Hippocampal formation (tissue), 2 donors: ENCODE measurements at regions not wholly inside any gene's neighbourhood (a gene's known extent, or its start where the extent isn't known, plus 50 kb on each side); places are given as distances from the start of the nearest gene placed in this dataset.
"Not testable (repeated sequence)": the region's sequence is repeated elsewhere in the genome, so short reads cannot be mapped to it uniquely, and the experiment has no call there.

ENCODE experiments used
- DNase-seq, 2 donors: peaks; one replicate each; lab custom pipeline; 2025; lab: John Stamatoyannopoulos, UW

DNA sequence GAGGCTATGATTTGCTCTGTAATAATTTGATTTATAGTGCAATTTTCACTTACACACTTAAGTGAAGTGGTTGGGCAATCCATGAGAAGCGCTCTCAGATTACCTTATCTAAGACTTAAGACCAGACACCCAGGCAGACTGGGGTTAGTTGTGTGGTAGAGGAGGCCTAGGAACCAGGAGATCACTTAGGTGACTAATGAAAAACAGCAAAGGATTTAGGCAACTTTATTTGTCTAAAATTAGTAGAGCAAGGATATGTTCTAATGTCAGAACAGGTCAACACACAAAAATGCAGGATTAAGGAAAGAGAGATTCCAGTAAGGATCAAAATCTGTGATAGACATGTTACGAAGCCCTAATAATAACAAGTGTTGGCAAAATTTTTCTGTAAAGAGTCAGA, 913.8 kb downstream of the TLE1 start:
- DNase-seq, result no peak

DNA sequence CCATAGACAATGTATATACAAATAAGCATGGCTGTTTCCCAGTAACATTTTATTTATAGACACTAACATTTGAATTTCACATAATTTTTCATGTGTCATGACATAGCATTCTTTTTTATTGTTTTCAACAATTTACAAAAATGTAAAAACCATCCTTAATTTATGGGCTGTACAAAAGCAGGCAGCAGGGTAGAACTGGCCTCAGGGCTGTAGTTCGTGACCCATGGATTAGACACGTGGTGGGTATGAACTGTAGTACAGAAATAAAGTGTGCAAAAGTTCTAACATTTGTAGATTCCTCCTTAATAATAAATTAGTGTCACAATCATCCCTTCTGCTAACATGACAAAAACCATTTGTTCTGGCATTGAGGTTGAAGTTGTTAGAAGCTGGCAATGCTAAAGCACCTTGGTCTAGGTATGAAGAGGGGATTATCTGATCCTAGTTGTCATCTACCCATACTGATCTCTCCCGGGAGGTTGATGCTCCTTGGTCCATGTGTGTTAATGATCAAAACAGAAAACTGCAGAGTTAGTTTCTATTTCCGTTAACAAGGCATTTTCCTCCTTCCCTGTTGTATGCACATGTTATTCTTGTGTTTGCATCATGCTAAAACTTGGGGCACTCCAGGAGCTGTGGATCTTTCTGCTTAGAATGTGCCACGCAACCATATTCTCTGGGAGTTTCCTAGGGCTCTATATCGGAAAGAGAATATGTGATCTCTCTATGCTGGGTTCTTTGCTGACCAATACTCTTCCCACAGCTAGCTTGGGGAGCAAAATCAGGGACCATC, 917.6 kb downstream of the TLE1 start:
- DNase-seq, result no peak

DNA sequence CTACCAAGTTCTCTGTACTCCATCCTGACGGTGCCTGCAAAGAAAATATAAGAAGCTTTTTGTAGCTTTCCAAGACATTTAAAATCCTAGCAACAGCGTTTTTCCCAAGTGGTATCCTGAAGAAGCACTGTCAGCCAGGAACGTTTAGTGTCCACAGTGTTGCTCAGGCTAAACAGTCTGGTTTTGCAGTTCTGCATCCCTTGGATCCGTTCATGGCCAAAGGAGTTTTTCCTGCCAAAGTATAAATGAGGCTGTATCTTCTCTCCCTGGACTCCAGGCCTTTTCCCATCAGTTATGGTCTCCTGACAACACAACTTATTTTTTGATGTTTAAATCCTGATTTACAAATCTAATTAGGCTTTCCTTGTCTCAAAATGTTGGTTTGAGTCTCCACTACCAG, 925.8 kb downstream of the TLE1 start:
- no peak for DNase-seq

DNA sequence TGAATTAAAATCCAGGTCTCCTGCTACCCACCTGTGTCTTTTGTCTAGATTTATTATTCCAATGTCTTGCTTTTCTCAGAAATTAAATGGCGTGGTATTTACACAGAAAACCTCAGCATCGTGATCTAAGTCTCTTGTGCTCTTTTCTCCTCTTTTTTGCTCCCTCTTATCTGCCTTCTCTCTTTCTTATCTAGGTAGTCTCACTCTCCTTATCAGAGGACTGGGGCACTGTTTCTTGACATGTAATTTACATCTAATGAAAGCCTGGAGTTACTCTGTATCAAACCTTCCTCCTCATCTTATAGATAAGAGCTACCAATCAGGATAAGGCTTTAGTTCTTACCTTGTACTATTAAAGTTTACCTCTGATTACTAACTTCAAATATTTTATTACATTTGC, 933.8 kb downstream of the TLE1 start:
- no peak for DNase-seq

DNA sequence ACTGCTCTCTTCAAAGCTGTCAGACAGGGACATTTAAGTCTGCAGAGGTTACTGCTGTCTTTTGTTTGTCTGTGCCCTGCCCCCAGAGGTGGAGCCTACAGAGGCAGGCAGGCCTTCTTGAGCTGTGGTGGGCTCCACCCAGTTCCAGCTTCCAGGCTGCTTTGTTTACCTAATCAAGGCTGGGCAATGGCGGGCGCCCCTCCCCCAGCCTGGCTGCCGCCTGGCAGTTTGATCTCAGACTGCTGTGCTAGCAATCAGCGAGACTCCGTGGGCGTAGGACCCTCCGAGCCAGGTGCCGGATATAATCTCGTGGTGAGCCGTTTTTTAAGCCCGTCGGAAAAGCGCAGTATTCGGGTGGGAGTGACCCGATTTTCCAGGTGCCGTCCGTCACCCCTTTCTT, 942.3 kb downstream of the TLE1 start:
- not testable (repeated sequence) for DNase-seq

DNA sequence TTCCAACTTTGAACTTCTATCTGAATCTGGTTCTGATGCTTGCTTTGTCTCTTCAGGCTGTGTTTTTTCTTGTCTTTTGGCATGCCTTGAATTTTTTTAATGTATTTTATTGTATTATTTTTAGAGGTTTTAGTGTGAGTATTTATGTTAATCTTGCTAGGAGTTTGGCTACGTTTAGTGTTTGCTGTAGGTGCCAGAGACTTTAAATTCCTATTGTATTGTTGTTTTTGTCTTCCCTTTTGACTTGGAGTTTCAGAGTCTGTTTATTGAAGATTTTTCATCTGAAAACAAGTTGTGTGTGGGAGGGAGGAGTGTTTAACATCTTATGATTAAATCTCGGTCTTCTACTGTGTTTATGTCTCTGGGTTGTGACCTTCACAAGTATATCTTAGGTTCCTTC, 956.8 kb downstream of the TLE1 start:
- no peak for DNase-seq

DNA sequence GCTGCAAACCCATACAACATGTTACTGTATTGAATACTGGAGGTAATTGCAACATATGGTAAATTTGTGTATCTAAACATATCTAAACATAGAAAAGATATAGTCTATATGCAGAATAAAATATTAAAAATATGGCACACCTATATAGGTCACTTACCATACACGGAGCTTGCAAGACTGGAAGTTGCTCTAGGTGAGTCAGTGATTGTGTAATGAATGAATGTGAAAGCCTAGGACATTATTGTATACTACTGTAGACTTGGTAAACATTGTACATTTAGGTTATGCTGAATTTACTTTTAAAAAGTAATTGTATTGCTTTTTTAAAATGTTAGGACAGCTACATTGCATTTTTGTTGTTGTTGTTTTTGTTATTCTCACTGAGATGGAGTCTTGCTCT, 968.8 kb downstream of the TLE1 start:
- DNase-seq, result no peak

DNA sequence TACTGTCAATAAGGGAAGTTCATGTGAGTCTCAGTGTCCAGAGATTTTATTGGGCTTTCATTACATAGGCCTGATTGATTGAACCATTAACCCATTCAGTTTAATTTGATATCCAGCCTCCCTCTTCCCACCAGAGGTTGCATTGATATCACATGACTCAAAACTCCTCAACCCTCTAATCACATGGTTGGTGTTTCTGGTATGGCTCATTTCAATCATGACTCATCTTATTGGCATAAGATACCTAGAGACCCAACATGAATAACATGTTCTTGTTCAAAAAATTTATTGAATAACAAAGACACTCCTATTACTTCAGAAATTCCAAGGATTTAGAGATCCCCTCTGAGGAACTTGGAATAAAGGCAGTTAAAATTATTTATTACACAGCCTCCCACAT, 982.2 kb downstream of the TLE1 start:
- DNase-seq, result no peak

DNA sequence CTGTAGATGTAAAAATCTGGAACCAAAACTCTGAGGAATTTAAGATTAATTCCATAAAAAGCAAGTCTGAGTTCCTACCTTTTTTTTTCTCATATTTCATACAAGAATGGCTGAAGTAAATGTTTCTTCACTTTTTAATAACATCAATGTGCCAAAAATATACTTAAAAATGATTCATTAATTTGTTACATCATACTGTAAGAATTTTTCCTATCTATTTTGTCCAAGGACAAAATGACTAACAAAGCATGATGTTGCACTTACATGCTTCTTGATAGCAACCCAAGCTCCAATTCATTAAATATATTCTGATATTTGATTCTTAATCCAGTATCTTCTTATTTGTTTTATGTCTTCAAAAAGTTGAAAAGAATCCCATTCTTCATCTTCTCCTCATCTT, 988.3 kb downstream of the TLE1 start:
- DNase-seq, result no peak

DNA sequence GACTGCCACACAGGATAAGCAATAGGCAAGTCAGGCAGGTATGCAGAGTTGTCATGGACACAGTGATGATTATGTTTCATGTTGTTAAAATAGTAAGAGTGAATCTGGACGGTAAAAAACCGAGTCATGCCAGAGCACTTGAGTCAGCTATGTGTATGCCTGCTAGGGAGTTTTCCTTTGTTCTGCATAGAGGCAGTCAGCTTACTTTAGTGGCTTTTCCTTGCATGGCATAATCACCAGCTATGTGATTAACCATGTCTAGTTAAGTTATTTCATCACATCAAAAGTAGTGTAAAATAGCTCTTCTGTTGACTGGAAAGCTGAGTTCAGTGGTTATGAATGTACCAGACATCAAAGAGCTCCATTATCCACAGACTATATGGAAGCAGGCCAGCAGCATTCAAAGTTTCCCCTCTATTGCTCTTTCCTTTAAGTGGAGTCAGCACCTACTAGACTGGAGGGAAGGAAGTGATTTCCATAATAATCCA, 989.8 kb downstream of the TLE1 start:
- no peak for DNase-seq

DNA sequence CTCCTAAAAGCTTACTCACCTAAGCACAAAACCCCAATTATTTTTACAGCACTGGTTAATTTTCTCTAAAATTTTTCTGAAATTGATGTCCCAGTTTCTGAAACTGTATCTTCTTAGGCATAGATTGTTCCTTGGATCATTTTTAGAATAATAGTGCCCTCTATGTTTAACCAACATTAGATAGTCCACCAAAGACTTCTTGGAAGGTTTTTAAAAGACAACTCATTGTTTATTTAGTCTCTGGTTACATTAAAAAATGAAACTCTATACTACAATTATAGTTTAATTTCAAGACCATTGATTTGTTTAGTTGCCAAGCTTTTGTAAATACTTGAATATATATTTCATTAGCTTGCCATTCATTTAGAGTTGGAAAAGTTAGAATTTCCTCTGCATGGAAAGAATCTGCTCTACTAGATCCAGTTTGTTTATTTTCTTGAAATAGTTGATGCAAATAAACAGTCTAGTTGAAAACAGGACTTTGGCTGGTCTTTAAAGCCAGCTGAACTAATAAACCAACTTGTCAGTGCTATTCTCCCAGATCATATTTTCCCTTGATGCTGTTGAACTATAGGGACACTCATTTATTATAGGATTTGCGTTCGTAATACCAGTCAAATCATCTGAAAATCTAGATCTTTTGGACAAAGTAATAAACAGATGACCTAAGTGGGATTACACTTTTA, 990.5 kb downstream of the TLE1 start:
- no peak for DNase-seq

DNA sequence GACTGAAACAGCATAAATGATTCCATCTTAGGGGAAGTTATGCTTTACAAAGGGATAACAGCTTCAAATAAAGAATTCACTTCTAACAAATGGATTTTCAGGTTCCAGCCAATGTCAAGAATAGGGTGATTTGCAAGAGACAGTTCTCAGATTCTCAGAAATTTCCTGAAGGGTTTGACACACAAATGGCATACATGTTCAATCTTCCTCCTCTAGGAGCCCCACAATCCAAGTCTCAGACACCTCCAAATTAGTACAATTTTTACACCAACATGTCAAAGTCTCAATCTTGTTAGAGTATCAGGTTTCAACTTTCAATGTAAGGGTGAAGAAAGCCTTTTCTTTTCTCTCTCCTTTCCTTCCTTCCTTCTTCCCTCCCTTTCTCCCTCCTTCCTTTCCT, 996.6 kb downstream of the TLE1 start:
- no peak for DNase-seq

DNA sequence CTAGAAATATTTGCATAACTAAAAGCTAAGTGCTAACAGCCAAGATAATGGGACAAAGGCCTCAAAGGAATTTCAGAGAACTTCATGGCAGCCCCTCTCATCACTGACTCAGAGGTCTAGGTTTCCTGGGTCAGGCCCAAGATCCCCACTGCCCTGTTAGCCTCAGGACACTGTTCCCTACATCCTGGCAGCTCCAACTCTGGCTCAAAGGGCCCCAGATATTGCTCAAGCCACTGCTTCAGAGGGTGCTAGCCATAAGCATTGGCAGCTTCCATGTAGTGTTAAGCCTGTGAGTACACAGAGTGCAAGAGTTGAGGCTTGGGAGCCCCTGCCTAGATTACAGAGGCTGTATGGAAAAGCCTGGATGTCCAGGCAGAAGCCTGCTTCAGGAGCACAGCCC, 998.1 kb downstream of the TLE1 start:
- DNase-seq, result no peak

DNA sequence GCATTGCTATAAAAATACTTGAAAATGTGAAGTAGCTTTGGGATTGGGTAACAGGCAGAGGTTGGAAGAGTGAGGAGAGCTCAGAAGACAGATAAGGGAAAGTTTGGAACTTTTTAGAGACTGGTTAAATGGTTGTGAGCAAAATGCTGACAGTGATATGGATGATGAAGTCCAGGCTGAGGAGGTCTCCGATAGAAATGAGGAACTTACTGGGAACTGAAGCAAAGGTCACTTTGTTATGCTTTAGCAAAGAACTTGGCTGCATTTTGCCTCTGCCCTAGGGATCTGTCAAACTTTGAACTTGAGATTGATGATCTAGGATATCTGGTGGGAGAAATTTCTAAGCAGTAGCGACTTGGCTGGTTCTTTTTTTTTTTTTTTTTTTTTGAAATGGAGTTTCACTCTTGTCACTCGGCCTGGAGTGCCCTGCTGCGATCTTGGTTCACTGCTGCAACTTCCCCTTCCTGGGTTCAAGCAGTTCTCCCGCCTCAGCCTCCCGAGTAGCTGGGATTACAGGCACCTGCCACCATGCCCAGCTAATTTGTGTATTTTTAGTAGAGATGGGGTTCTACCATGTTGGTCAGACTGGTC, 998.9 kb downstream of the TLE1 start:
- DNase-seq, result no peak

DNA sequence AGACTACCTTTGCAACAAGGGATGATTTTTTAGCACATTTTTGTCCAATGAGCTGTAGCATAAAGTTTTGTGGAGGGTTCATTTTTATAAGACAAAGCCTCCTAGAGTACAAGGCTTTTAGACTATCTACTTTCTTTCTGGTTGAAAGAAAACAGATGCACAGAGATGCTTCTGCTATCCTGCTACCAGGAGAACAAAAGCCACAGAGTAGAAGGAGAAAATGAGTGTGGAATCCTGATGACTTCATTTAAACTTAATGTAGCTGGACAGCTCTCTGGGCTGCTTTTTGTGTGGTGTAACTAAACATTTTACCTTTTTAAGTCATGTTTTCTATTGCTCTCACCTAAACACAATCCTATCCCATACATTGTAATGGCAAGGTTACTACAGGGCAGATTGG, 1009.4 kb downstream of the TLE1 start:
- no peak for DNase-seq

DNA sequence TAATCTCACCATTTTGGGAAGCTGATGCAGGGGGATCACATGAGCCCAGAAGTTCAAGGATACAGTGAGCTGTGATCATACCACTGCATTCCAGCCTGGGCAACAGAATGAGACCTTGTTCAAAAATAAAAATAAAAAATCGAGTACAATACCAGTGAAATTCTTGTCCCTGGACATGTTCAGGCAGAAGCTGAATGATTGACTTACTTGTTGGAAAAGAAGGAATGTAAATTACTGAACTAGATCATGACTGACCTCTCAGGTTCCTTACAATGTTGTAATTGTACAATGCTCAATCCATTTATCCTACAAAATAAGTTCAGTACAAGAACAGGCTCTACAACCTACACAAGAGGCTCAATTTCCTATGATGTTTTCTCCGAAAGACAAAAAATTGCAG, 1010.4 kb downstream of the TLE1 start:
- DNase-seq, result no peak

DNA sequence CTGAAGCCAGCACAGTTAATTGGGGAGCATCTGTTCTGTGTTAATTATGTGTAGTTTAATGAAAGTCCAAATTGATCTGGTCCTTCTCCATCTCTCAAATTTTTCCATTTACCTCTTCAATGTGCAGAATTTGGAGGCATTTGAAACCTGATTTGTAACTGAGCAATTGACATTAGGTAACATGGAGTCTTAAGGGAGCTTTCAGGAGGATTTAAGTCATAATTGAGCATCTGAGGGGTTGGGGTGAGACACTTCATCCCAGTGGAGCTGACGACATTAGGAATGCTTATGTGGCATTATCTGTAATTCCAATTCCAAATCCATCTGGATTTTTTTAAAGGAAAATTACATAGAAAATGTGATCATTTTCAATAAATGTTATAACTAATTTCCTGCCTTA, 1015.9 kb downstream of the TLE1 start:
- DNase-seq, result no peak

DNA sequence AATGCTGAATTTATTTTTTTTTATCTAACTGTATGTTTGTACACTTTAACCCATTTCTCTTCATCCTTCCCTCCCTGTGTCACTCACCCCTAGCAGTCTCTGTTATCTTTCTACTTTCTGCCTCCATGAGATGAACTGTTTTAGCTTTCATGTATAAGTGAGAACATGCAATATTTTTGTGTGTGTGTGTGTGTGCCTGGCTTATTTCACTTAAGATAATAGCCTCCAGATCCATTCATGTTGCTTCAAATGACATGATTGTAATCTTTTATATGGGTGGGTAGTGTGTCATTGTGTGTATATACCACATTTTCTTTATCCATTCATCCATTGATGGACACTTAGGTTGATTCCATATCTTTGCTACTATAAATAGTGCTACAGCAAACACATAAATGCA, 1023.9 kb downstream of the TLE1 start:
- DNase-seq, result no peak

DNA sequence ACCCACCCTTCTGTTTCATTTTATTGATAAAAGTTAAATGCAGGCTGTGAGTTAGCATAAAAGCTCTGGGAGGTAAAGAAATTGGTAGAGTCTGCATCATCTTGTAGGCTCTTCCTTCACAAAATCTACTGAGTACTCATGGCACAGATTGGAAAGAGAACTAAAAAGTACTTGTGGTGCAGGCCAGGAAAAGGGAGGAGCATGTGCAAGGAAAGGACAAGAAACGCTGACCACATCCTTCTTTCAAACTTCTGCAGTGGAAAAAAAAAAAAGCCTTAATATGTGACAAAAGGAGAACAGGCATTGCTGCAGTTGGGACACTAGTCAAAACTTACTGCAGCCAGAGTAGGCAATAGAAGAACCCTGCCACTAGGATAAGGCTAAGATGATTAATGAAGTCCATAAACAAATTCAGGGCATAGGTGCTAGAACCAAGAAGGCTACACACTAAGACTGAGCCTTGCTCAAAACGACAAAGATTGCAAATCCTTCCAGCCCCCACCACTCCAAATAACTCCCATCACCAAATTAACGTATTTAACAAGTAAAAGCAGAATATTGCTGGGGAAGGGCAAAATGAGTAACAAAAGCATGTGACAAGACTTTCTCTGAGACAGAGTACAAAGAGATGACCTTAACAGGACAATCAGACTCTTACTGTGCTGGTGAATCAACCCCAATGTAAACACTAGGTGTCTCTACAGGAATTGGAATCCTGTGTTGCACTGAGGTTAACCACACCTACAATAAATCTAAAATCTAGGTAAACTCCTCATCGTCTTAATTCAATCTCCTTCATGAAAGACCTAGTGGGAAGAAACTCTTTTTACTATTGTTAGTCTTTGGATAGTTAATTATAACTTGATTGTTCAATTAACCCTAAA, 1024.8 kb downstream of the TLE1 start:
- DNase-seq, result no peak

DNA sequence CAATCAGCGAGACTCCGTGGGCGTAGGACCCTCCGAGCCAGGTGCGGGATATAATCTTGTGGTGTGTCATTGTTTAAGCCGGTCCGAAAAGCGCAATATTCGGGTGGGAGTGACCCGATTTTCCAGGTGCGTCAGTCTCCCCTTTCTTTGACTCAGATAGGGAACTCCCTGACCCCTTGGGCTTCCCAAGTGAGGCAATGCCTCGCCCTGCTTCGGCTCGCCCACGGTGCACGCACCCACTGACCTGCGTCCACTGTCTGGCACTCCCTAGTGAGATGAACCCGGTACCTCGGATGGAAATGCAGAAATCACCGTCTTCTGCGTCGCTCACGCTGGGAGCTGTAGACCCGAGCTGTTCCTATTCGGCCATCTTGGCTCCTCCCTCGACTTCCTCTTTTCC, 1029.6 kb downstream of the TLE1 start:
- not testable (repeated sequence) for DNase-seq

DNA sequence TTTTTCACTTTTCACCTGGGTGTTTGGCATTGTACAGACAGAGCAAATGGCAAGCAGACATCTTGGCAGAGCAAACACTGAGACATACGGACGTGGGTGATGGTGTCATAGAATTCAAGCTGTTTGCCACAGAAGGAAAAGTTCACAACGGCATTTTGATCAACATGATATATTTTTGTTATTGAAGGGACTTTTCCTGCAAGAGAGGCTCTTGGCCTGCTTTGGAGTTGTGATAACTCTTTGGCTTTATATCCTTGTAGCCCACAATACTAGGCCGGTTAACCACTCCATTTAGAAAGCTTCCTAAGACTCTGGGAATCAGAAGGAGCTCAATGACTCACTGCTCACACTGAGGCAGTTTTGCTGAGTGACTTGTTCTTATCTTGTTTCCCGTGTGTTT, 1038.3 kb downstream of the TLE1 start:
- DNase-seq, result no peak

DNA sequence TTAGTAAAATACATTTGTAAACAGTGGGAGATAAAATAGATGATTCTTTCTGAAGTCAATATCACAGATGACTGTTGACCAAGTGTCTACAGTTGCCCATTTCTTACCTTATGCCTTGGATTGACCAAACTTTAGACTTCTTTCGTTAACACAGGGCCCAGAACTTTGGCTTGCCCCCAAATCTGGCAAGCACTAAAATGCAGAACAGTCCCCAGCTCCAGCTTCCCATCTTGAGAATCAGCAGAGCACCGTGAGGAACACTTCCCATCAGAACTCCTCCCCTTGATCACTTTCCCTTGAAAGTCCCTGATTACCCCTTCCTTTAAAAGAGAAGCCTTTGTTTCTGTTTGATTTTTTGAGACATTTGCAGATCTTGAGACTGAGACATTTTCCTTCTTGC, 1039.9 kb downstream of the TLE1 start:
- no peak for DNase-seq
